ENCODE measurements at regions not wholly inside any gene's neighbourhood (a gene's known extent, or its start where the extent isn't known, plus 50 kb on each side); places are given as distances from the start of the nearest gene placed in this dataset.

- H3K27ac ChIP-seq (ENCODE audit: low read length), result no peak overlapping the region
- no peak overlapping the region for H3K4me3 ChIP-seq (ENCODE audit: low read length)
- no peak overlapping the region for H3K9ac ChIP-seq (ENCODE audit: low read length)
- H3K9me3 ChIP-seq (ENCODE audit: control insufficient read depth, low read depth, low read length), result no peaks in the 10 kb centered on the region
- H3K4me1 ChIP-seq (ENCODE audit: control insufficient read depth, low read depth, low read length), result peaks cover 6% of the 10 kb centered on the region
- H3K36me3 ChIP-seq (ENCODE audit: control insufficient read depth, low read depth, low read length), result no peaks in the 10 kb centered on the region
- H3K27me3 ChIP-seq (ENCODE audit: control insufficient read depth, insufficient read depth, low read length), result no peaks in the 10 kb centered on the region
Measured at GRCh38 chr4:137635108-137635507, 102.8 kb upstream of the PCDH18 start.

GRCh38 chr4:137632842-137633241 lies 100.5 kb upstream of the PCDH18 start:
- H3K9me3 ChIP-seq (ENCODE audit: control insufficient read depth, low read depth, low read length), result no peaks in the 10 kb centered on the region
- H3K36me3 ChIP-seq (ENCODE audit: control insufficient read depth, low read depth, low read length), result no peaks in the 10 kb centered on the region
- no peaks in the 10 kb centered on the region for H3K27me3 ChIP-seq (ENCODE audit: control insufficient read depth, insufficient read depth, low read length)
- no peak overlapping the region for H3K4me3 ChIP-seq (ENCODE audit: low read length)
- H3K9ac ChIP-seq (ENCODE audit: low read length), result no peak overlapping the region
- H3K4me1 ChIP-seq (ENCODE audit: control insufficient read depth, low read depth, low read length), result peaks cover 6% of the 10 kb centered on the region
- no peak overlapping the region for H3K27ac ChIP-seq (ENCODE audit: low read length)

- H3K9ac ChIP-seq (ENCODE audit: low read length), result no peak overlapping the region
- no peaks in the 10 kb centered on the region for H3K36me3 ChIP-seq (ENCODE audit: control insufficient read depth, low read depth, low read length)
- no peak overlapping the region for H3K27ac ChIP-seq (ENCODE audit: low read length)
- H3K9me3 ChIP-seq (ENCODE audit: control insufficient read depth, low read depth, low read length), result no peaks in the 10 kb centered on the region
- no peak overlapping the region for H3K4me3 ChIP-seq (ENCODE audit: low read length)
- peaks cover 6% of the 10 kb centered on the region for H3K4me1 ChIP-seq (ENCODE audit: control insufficient read depth, low read depth, low read length)
- H3K27me3 ChIP-seq (ENCODE audit: control insufficient read depth, insufficient read depth, low read length), result no peaks in the 10 kb centered on the region
Measured at GRCh38 chr4:137631605-137632004, 99.3 kb upstream of the PCDH18 start.

DNA sequence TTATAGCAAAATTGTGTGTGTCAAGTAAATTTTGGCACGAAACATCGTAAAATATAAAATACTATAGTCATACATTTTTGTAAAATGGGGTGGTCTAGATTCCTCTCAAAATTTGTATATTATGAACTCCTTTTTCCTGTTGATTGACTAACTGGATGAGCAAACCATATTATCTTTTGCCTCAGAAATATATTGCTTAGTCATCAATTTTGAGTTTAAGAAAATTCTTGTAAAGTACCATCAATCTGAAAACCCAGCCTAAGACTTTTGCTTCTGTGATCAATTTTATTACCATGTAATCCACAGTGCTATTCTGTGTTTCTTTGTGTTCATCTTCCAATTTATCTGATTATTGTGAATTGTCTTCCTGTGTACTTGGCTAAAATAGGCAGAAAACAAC lies 98.0 kb upstream of the PCDH18 start:
- H3K27me3 ChIP-seq (ENCODE audit: control insufficient read depth, insufficient read depth, low read length), result no peaks in the 10 kb centered on the region
- H3K4me1 ChIP-seq (ENCODE audit: control insufficient read depth, low read depth, low read length), result no peaks in the 10 kb centered on the region
- no peak overlapping the region for H3K4me3 ChIP-seq (ENCODE audit: low read length)
- H3K27ac ChIP-seq (ENCODE audit: low read length), result no peak overlapping the region
- H3K36me3 ChIP-seq (ENCODE audit: control insufficient read depth, low read depth, low read length), result no peaks in the 10 kb centered on the region
- H3K9ac ChIP-seq (ENCODE audit: low read length), result no peak overlapping the region
- no peaks in the 10 kb centered on the region for H3K9me3 ChIP-seq (ENCODE audit: control insufficient read depth, low read depth, low read length)

- H3K27me3 ChIP-seq (ENCODE audit: control insufficient read depth, insufficient read depth, low read length), result no peaks in the 10 kb centered on the region
- H3K4me1 ChIP-seq (ENCODE audit: control insufficient read depth, low read depth, low read length), result peaks cover 4% of the 10 kb centered on the region
- no peaks in the 10 kb centered on the region for H3K9me3 ChIP-seq (ENCODE audit: control insufficient read depth, low read depth, low read length)
- no peak overlapping the region for H3K27ac ChIP-seq (ENCODE audit: low read length)
- H3K4me3 ChIP-seq (ENCODE audit: low read length), result no peak overlapping the region
- no peak overlapping the region for H3K9ac ChIP-seq (ENCODE audit: low read length)
- H3K36me3 ChIP-seq (ENCODE audit: control insufficient read depth, low read depth, low read length), result no peaks in the 10 kb centered on the region
Measured at GRCh38 chr4:137627739-137628460, 95.6 kb upstream of the PCDH18 start.

DNA sequence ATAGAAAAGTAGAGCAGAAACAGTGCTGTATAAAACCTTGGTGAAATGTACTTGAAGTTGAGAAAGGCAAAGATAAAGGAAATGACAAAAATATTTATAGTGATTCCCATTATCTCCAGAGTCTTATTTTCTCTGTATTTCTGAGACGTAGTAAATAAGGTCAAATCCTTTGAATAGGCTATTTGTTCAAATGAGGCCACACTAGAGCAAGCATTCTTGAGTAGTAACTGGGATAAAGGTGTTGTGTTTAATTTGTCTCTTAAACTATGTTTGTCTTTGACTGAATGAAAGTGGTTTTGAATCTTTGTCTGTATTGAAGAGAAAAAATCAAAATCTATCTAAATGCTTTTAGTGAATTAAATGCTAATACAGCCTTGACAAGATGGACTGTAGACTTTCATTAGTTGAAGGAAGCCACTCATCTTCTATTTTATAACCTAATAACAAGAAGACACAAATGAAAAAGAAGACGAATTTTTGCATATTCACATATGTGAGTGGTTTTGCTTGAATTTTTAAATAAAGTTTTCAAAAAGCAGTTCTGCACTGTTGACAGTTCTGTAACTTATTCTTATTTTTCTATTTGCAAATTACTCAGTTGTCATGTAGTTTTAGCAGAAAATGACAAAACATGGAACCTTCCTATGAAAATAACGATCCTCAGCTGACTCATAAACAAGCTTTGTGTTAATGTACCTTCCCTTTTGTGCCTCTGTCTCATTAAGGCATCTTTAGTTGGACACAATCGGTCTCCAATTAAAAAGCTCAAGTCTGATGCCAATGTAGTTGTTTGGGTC lies 94.8 kb upstream of the PCDH18 start:
- Histone ChIP-seq H3K9ac (ENCODE audit: low read length) (no peak overlapping the region), H3K27ac (ENCODE audit: low read length) (no peak overlapping the region), H3K9me3 (ENCODE audit: control insufficient read depth, low read depth, low read length) (no peaks in the 10 kb centered on the region), H3K27me3 (ENCODE audit: control insufficient read depth, insufficient read depth, low read length) (no peaks in the 10 kb centered on the region), H3K36me3 (ENCODE audit: control insufficient read depth, low read depth, low read length) (no peaks in the 10 kb centered on the region), H3K4me1 (ENCODE audit: control insufficient read depth, low read depth, low read length) (peaks cover 4% of the 10 kb centered on the region), H3K4me3 (ENCODE audit: low read length) (no peak overlapping the region)

- Histone ChIP-seq H3K36me3 (ENCODE audit: control insufficient read depth, low read depth, low read length) (no peaks in the 10 kb centered on the region), H3K27ac (ENCODE audit: low read length) (no peak overlapping the region), H3K4me3 (ENCODE audit: low read length) (no peak overlapping the region), H3K9ac (ENCODE audit: low read length) (no peak overlapping the region), H3K4me1 (ENCODE audit: control insufficient read depth, low read depth, low read length) (peaks cover 4% of the 10 kb centered on the region), H3K27me3 (ENCODE audit: control insufficient read depth, insufficient read depth, low read length) (no peaks in the 10 kb centered on the region), H3K9me3 (ENCODE audit: control insufficient read depth, low read depth, low read length) (no peaks in the 10 kb centered on the region)
Measured at GRCh38 chr4:137623013-137623412, 90.7 kb upstream of the PCDH18 start.

- H3K9me3 ChIP-seq (ENCODE audit: control insufficient read depth, low read depth, low read length), result no peaks in the 10 kb centered on the region
- H3K27ac ChIP-seq (ENCODE audit: low read length), result no peak overlapping the region
- no peak overlapping the region for H3K9ac ChIP-seq (ENCODE audit: low read length)
- H3K36me3 ChIP-seq (ENCODE audit: control insufficient read depth, low read depth, low read length), result no peaks in the 10 kb centered on the region
- no peak overlapping the region for H3K4me3 ChIP-seq (ENCODE audit: low read length)
- H3K4me1 ChIP-seq (ENCODE audit: control insufficient read depth, low read depth, low read length), result peaks cover 4% of the 10 kb centered on the region
- no peaks in the 10 kb centered on the region for H3K27me3 ChIP-seq (ENCODE audit: control insufficient read depth, insufficient read depth, low read length)
Measured at GRCh38 chr4:137621056-137621455, 88.8 kb upstream of the PCDH18 start.

- H3K27me3 ChIP-seq (ENCODE audit: control insufficient read depth, insufficient read depth, low read length), result no peaks in the 10 kb centered on the region
- H3K9me3 ChIP-seq (ENCODE audit: control insufficient read depth, low read depth, low read length), result no peaks in the 10 kb centered on the region
- no peaks in the 10 kb centered on the region for H3K36me3 ChIP-seq (ENCODE audit: control insufficient read depth, low read depth, low read length)
- H3K4me1 ChIP-seq (ENCODE audit: control insufficient read depth, low read depth, low read length), result peaks cover 7% of the 10 kb centered on the region
- no peak overlapping the region for H3K9ac ChIP-seq (ENCODE audit: low read length)
- H3K4me3 ChIP-seq (ENCODE audit: low read length), result no peak overlapping the region
- H3K27ac ChIP-seq (ENCODE audit: low read length), result no peak overlapping the region
Measured at GRCh38 chr4:137614491-137614890, 82.2 kb upstream of the PCDH18 start.

DNA sequence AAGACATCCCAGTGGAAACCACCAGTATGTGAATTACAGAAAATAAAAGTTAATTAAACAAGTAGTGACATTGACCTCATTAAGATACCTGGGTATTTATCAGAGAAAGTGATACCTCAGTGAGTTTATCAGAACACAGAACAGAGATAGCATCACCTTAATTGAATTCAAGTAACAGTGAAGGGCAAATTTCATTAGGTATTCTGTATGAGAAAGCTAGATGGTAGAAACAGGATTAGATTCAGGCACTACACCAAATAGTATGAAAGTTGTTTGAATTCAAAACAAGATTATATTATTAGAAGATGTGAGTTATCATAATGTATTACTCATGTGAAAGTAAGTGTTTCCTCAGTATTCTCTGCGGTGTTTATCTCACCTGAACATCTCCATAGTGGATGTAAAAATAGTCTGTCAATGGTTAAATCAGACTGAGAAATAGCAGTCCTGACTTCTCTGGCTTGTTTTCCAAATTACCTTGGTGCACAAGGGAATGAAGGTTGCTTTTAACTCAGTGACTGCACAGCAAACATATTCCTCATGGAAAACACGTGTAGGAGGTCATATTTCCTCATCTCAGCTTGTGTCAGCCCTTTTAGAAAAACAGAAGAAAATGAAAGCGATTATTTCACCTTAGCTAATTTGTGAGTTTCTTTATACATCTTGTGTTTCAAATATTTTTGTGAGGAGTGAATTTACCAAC lies 79.9 kb upstream of the PCDH18 start:
- Histone ChIP-seq H3K36me3 (ENCODE audit: control insufficient read depth, low read depth, low read length) (no peaks in the 10 kb centered on the region), H3K27me3 (ENCODE audit: control insufficient read depth, insufficient read depth, low read length) (no peaks in the 10 kb centered on the region), H3K4me1 (ENCODE audit: control insufficient read depth, low read depth, low read length) (peaks cover 7% of the 10 kb centered on the region), H3K4me3 (ENCODE audit: low read length) (no peak overlapping the region), H3K27ac (ENCODE audit: low read length) (no peak overlapping the region), H3K9ac (ENCODE audit: low read length) (no peak overlapping the region), H3K9me3 (ENCODE audit: control insufficient read depth, low read depth, low read length) (no peaks in the 10 kb centered on the region)

- no peaks in the 10 kb centered on the region for H3K36me3 ChIP-seq (ENCODE audit: control insufficient read depth, low read depth, low read length)
- no peak overlapping the region for H3K9ac ChIP-seq (ENCODE audit: low read length)
- peaks cover 7% of the 10 kb centered on the region for H3K4me1 ChIP-seq (ENCODE audit: control insufficient read depth, low read depth, low read length)
- no peak overlapping the region for H3K4me3 ChIP-seq (ENCODE audit: low read length)
- no peaks in the 10 kb centered on the region for H3K9me3 ChIP-seq (ENCODE audit: control insufficient read depth, low read depth, low read length)
- no peaks in the 10 kb centered on the region for H3K27me3 ChIP-seq (ENCODE audit: control insufficient read depth, insufficient read depth, low read length)
- H3K27ac ChIP-seq (ENCODE audit: low read length), result no peak overlapping the region
Measured at GRCh38 chr4:137610960-137611359, 78.7 kb upstream of the PCDH18 start.
